ENCODE measurements at regions not wholly inside any gene's neighbourhood (a gene's known extent, or its start where the extent isn't known, plus 50 kb on each side); places are given as distances from the start of the nearest gene placed in this dataset.

GRCh38 chr12:87815771-87816585, 213.2 kb downstream of the C12orf50 start:
- TF ChIP-seq CTCF (conservative IDR thresholded peaks at IDR 0.05), result no peak
- H3K27ac ChIP-seq, result no peak overlapping the region

GRCh38 chr12:87814625-87815024, 214.6 kb downstream of the C12orf50 start:
- H3K27ac ChIP-seq, result no peak overlapping the region
- no peak for TF ChIP-seq CTCF (conservative IDR thresholded peaks at IDR 0.05)

GRCh38 chr12:87813476-87814234, 215.5 kb downstream of the C12orf50 start:
- TF ChIP-seq CTCF (conservative IDR thresholded peaks at IDR 0.05), result no peak
- no peak overlapping the region for H3K27ac ChIP-seq

GRCh38 chr12:87812681-87813080, 216.5 kb downstream of the C12orf50 start:
- TF ChIP-seq CTCF (conservative IDR thresholded peaks at IDR 0.05), result no peak
- no peak overlapping the region for H3K27ac ChIP-seq

GRCh38 chr12:87812030-87812429, 217.2 kb downstream of the C12orf50 start:
- no peak for TF ChIP-seq CTCF (conservative IDR thresholded peaks at IDR 0.05)
- H3K27ac ChIP-seq, result no peak overlapping the region

- no peak overlapping the region for H3K27ac ChIP-seq
- no peak for TF ChIP-seq CTCF (conservative IDR thresholded peaks at IDR 0.05)
Observed at GRCh38 chr12:87809916-87810315, 219.3 kb downstream of the C12orf50 start.

GRCh38 chr12:87807086-87807485, 222.1 kb downstream of the C12orf50 start:
- TF ChIP-seq CTCF (conservative IDR thresholded peaks at IDR 0.05), result no peak

More at GRCh38 chr12:87807086-87807485, 222.1 kb downstream of the C12orf50 start:
- H3K27ac ChIP-seq, result no peak overlapping the region
